ENCODE measurements at regions not wholly inside any gene's neighbourhood (a gene's known extent, or its start where the extent isn't known, plus 50 kb on each side); places are given as distances from the start of the nearest gene placed in this dataset.

DNA sequence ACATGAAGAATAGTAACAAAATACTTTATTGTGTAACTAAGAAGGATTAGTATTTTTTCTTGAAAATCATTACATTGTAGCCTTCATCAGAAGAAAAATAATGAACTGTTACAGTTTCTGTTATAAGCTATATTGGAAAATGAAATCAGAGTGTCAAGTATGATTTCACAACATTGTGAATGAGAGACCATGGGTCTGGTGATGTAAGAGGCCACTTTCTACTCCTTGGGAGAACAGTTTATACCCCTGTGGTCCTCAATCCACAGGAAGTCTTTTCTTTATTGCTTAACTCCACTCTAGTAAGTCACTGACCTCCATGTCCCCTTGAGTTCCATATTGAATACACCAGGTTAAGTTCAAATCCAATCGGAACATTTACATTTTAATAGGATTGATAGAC, 218.7 kb upstream of the FERMT1 start (continued):
- TF ChIP-seq FOXP4 (CRISPR knock-in tag; IDR thresholded peaks at IDR 0.05) (no peak), ZNF512 (CRISPR knock-in tag; IDR thresholded peaks at IDR 0.05; ENCODE audit: borderline replicate concordance) (no peak), ZMAT4 (CRISPR knock-in tag; IDR thresholded peaks at IDR 0.05) (no peak), RORB (CRISPR knock-in tag; IDR thresholded peaks at IDR 0.05) (no peak), NR3C1 (CRISPR knock-in tag; conservative IDR thresholded peaks at IDR 0.05; ENCODE audit: low read depth) (no peak), KAT7 (CRISPR knock-in tag; IDR thresholded peaks at IDR 0.05; ENCODE audit: borderline replicate concordance) (no peak), SMAD3 (CRISPR knock-in tag; IDR thresholded peaks at IDR 0.05; ENCODE audit: borderline replicate concordance) (no peak), FOXK1 (CRISPR knock-in tag; IDR thresholded peaks at IDR 0.05) (no peak), MYBL2 (CRISPR knock-in tag; IDR thresholded peaks at IDR 0.05) (no peak), FOXP1 (CRISPR knock-in tag; IDR thresholded peaks at IDR 0.05; ENCODE audit: borderline replicate concordance) (no peak)

GRCh38 chr20:6339176-6339575, 216.3 kb upstream of the FERMT1 start:
- ChIA-PET CTCF (no interaction called here), POLR2A (no interaction called here)
- ATAC-seq (no peak), DNase-seq (ENCODE audit: low spot score) (no peak)
- Mint-ChIP-seq H3K27me3 (ENCODE audit: low read depth) (no peaks in the 10 kb centered on the region), H3K36me3 (no peaks in the 10 kb centered on the region), H3K4me1 (no peaks in the 10 kb centered on the region), H3K4me3 (no peak overlapping the region), H3K27ac (no peak overlapping the region), H3K9me3 (no peaks in the 10 kb centered on the region)
- TF ChIP-seq GTF2I (CRISPR knock-in tag; conservative IDR thresholded peaks at IDR 0.05): no peak
- no peak for TF ChIP-seq ATF1 (CRISPR knock-in tag; IDR thresholded peaks at IDR 0.05)
- TF ChIP-seq, protein P1, sequence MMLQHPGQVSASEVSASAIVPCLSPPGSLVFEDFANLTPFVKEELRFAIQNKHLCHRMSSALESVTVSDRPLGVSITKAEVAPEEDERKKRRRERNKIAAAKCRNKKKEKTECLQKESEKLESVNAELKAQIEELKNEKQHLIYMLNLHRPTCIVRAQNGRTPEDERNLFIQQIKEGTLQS (CRISPR knock-in tag; conservative IDR thresholded peaks at IDR 0.05): no peak
- no peak for TF ChIP-seq SOX15 (CRISPR knock-in tag; IDR thresholded peaks at IDR 0.05)
- TF ChIP-seq SMAD3 (CRISPR knock-in tag; IDR thresholded peaks at IDR 0.05; ENCODE audit: borderline replicate concordance): no peak
- no peak for TF ChIP-seq NR1H2 (CRISPR knock-in tag; IDR thresholded peaks at IDR 0.05)
- TF ChIP-seq PREB (CRISPR knock-in tag; IDR thresholded peaks at IDR 0.05; ENCODE audit: borderline replicate concordance): no peak
- no peak for TF ChIP-seq MAX (CRISPR knock-in tag; IDR thresholded peaks at IDR 0.05)
- TF ChIP-seq ZNF121 (CRISPR knock-in tag; IDR thresholded peaks at IDR 0.05): no peak
- no peak for TF ChIP-seq ZNF263 (CRISPR knock-in tag; IDR thresholded peaks at IDR 0.05; ENCODE audit: low read depth)
- TF ChIP-seq, protein P2, sequence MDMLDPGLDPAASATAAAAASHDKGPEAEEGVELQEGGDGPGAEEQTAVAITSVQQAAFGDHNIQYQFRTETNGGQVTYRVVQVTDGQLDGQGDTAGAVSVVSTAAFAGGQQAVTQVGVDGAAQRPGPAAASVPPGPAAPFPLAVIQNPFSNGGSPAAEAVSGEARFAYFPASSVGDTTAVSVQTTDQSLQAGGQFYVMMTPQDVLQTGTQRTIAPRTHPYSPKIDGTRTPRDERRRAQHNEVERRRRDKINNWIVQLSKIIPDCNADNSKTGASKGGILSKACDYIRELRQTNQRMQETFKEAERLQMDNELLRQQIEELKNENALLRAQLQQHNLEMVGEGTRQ (CRISPR knock-in tag; IDR thresholded peaks at IDR 0.05): no peak
- TF ChIP-seq CREM (CRISPR knock-in tag; IDR thresholded peaks at IDR 0.05): no peak
- TF ChIP-seq TCF7 (CRISPR knock-in tag; IDR thresholded peaks at IDR 0.05; ENCODE audit: low read depth): no peak
- no peak for TF ChIP-seq ETV6 (CRISPR knock-in tag; IDR thresholded peaks at IDR 0.05)
- no peak for TF ChIP-seq E2F1 (CRISPR knock-in tag; IDR thresholded peaks at IDR 0.05)
